Upper lobe of right lung (tissue), 1 donor: ENCODE measurements at regions not wholly inside any gene's neighbourhood (a gene's known extent, or its start where the extent isn't known, plus 50 kb on each side); places are given as distances from the start of the nearest gene placed in this dataset.

ENCODE experiments used
- ATAC-seq: fragments of 200-7000 bp; cut with Tn5 transposase; one replicate; pipeline ENCODE4 v1.9.1; 2020; ENCODE audit warnings: mild to moderate bottlenecking, moderate library complexity
- DNase-seq: peaks from one replicate; pipeline ENCODE4 v3.0.0-alpha.2; 2020
- H3K27ac ChIP-seq: fragments of 200-600 bp; one replicate; pipeline ENCODE4 v1.8.0; 2022
- H3K27me3 ChIP-seq: fragments of 200-600 bp; one replicate; pipeline ENCODE4 v1.8.0; 2022; ENCODE audit warnings: mild to moderate bottlenecking
- H3K36me3 ChIP-seq: fragments of 200-600 bp; one replicate; pipeline ENCODE4 v1.8.0; 2022
- H3K4me1 ChIP-seq: fragments of 200-600 bp; one replicate; pipeline ENCODE4 v1.8.0; 2022
- H3K4me3 ChIP-seq: fragments of 200-600 bp; one replicate; pipeline ENCODE4 v1.8.0; 2022; ENCODE audit warnings: mild to moderate bottlenecking
- H3K9me3 ChIP-seq: fragments of 200-600 bp; one replicate; pipeline ENCODE4 v1.8.0; 2022
- intact Hi-C: fragments of 100-400 bp; cut with DNase I; formaldehyde crosslinking; loops from one replicate; pipeline ENCODE4 v1.11.0; 2022
- TF ChIP-seq, protein P1 (sequence below): fragments of 200-600 bp; IDR thresholded peaks from one replicate; pipeline ENCODE4 v1.8.0; 2022; ENCODE audit warnings: antibody characterized with exemption
- donor health status: DM: no; HTN: yes; CAD: no; lungs with severe emphysema.

DNA sequence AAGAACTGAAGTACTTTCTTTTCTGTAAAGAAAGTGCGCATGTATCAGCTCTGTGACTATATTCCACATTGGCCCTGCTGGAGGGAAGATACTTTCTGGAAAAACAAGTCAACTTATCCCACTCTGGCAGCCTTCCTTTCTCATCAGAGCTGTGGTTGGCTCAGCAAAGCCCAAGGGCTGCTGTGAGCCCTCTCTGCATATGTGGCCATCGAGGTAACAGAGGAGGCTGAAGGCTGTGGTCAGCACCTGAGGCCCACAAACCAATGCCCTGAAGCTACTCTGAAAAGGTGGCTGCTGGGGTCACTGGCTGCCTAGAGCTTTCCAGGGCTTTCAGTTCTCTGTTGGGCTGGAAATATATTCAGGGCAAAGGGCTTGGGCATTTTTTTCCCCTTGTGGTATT lies 70.8 kb upstream of the IGF1 start:
- ATAC-seq (no peak), DNase-seq (no peak)
- TF ChIP-seq, protein P1, sequence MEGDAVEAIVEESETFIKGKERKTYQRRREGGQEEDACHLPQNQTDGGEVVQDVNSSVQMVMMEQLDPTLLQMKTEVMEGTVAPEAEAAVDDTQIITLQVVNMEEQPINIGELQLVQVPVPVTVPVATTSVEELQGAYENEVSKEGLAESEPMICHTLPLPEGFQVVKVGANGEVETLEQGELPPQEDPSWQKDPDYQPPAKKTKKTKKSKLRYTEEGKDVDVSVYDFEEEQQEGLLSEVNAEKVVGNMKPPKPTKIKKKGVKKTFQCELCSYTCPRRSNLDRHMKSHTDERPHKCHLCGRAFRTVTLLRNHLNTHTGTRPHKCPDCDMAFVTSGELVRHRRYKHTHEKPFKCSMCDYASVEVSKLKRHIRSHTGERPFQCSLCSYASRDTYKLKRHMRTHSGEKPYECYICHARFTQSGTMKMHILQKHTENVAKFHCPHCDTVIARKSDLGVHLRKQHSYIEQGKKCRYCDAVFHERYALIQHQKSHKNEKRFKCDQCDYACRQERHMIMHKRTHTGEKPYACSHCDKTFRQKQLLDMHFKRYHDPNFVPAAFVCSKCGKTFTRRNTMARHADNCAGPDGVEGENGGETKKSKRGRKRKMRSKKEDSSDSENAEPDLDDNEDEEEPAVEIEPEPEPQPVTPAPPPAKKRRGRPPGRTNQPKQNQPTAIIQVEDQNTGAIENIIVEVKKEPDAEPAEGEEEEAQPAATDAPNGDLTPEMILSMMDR = no peak
- intact Hi-C loops = no loop called here
- Histone ChIP-seq H3K4me3 (no peak overlapping the region), H3K27me3 (no peaks in the 10 kb centered on the region), H3K4me1 (no peaks in the 10 kb centered on the region), H3K27ac (no peak overlapping the region), H3K9me3 (no peaks in the 10 kb centered on the region), H3K36me3 (no peaks in the 10 kb centered on the region)

DNA sequence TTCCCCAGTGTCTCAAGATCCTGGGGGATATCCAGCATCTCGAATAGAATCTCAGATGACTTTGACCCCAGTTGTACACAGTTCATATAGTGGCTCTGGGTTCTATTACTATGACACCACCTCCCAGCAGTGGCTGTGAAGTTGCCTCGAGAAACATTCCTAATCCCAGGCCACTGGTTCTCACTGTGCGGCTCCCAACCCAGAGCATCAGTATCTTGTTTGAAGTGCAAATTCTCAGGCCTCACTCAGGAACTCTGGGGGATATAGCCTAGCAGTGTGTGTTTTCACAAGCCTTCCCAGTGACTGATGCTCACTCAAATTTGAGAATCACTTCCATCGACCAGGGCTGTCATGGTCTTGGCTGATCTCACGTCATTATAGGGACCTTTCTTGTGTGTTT lies 69.3 kb upstream of the IGF1 start:
- no peak overlapping the region for H3K27ac ChIP-seq
- H3K9me3 ChIP-seq = no peaks in the 10 kb centered on the region
- no peaks in the 10 kb centered on the region for H3K4me1 ChIP-seq
- H3K36me3 ChIP-seq = no peaks in the 10 kb centered on the region
- H3K27me3 ChIP-seq = no peaks in the 10 kb centered on the region
- DNase-seq (no peak), ATAC-seq (no peak)
- intact Hi-C loops = no loop called here
- H3K4me3 ChIP-seq = no peak overlapping the region
- TF ChIP-seq, protein P1 = no peak

DNA sequence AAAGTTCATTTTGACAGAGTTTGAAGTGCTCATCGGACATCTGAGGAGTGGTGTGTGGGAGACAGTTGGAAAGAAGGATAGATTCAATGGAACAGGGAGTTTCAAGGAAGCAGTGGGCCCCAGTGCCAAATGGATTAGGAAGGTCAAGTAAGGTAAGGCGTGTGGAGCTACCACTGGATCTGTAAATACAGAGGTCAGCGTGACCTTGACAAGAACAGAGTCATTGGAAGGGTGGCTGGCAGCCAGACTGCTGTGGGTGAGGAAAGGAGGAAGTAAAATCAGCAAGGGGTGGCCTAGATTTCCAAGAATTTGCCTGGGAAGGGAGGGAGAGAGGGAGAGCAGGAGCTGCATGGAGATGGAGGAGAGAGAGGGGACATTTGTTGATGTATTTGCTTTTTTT lies 68.2 kb upstream of the IGF1 start:
- intact Hi-C loops = no loop called here
- H3K27ac ChIP-seq = no peak overlapping the region
- DNase-seq (no peak), ATAC-seq (no peak)
- H3K4me3 ChIP-seq = no peak overlapping the region
- H3K4me1 ChIP-seq = no peaks in the 10 kb centered on the region
- no peaks in the 10 kb centered on the region for H3K9me3 ChIP-seq
- H3K27me3 ChIP-seq = no peaks in the 10 kb centered on the region
- TF ChIP-seq, protein P1 = no peak
- H3K36me3 ChIP-seq = no peaks in the 10 kb centered on the region

DNA sequence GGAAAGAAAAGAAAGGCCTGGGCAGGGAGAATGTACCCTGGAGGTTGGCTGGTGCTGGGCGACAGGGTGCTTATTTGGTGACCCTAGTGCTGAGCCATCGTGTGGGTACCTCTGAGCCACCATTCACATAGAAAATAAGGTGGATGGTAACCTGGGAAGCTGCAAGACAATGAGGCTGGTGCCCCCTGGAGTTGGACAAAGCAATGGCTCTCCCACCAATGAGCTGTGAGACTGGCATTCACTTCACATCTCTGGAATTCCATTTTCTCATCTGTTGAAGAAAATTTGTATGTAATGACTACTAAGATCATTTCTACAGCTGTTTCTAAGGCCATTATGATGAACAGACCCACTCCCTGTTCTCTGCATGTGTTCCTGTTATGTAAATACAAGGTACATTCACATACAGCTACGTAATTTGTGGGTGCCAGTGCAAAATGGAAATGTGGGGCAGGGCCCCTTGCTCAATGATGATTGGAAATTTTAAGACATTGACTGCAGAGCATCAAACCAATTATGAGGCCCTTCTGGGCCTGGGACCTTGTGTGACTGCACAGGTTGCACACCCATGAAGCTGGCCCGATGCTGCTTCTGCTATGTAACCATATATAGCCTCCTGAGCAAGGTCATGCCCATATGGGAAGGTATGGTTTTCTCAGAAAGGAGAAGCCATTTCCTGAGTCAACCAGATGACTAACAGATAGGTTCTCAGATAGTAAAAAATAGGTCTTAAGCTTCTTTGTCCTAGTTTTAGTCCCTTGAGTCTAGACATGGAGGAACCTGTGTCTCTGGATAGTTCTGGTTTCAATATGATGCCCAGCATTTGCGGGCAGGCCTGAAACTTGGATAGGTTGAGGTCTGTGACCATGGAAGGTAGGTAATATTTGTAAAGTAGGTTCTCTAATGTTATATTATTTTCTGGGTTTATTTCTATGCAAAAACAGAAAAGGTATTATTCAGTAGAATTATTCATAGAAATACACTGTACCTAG lies 63.4 kb upstream of the IGF1 start:
- TF ChIP-seq, protein P1 = peak; percentile 16
- no peak for ATAC-seq
- Histone ChIP-seq H3K9me3 (no peaks in the 10 kb centered on the region), H3K4me1 (no peaks in the 10 kb centered on the region), H3K4me3 (no peak overlapping the region), H3K27ac (no peak overlapping the region), H3K27me3 (no peaks in the 10 kb centered on the region), H3K36me3 (no peaks in the 10 kb centered on the region)
- intact Hi-C loops = no loop called here
- no peak for DNase-seq

DNA sequence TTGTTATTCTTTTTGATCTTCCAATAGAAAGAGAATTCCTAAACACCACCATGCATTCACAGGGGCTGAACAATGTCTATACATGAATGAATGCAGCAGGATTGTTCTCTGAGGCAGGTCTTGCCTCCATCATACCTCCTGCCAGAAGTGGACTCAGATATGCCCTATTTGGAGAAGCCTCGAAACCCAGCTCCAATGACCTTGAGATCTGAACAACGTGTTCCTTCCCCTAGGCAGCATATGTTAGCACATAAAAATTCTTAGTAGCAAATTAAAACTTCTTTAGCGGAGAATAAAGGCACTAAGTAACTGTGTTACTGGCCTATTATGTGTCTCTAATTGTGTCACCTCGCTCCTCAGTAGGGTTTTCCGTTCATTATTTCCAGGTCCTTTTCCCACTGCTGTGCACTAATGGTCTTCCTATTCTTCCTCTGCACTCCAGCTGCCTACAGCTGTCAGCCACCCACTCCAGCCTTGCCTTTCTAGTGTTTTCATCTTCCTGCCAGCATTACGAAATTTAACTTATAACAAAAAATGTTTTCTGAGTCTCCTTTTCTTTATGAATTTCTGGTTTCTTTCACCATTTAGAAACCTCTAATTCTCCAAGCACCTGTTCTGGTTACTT lies 62.6 kb upstream of the IGF1 start:
- intact Hi-C loops = no loop called here
- H3K27ac ChIP-seq = no peak overlapping the region
- no peaks in the 10 kb centered on the region for H3K9me3 ChIP-seq
- TF ChIP-seq, protein P1 = no peak
- no peak overlapping the region for H3K4me3 ChIP-seq
- no peaks in the 10 kb centered on the region for H3K4me1 ChIP-seq
- H3K36me3 ChIP-seq = no peaks in the 10 kb centered on the region
- DNase-seq (no peak), ATAC-seq (no peak)
- no peaks in the 10 kb centered on the region for H3K27me3 ChIP-seq
